GM21737 (cell line): ENCODE measurements at regions not wholly inside any gene's neighbourhood (a gene's known extent, or its start where the extent isn't known, plus 50 kb on each side); places are given as distances from the start of the nearest gene placed in this dataset.
"Not testable (repeated sequence)": the region's sequence is repeated elsewhere in the genome, so short reads cannot be mapped to it uniquely, and the experiment has no call there.

Experiments used
- ATAC-seq: cut with Tn5 transposase; IDR thresholded peaks from one replicate; pipeline ENCODE4 v1.9.1; 2021; ENCODE audit warnings: mild to moderate bottlenecking, moderate library complexity; ENCODE audit not compliant: unreplicated experiment

DNA sequence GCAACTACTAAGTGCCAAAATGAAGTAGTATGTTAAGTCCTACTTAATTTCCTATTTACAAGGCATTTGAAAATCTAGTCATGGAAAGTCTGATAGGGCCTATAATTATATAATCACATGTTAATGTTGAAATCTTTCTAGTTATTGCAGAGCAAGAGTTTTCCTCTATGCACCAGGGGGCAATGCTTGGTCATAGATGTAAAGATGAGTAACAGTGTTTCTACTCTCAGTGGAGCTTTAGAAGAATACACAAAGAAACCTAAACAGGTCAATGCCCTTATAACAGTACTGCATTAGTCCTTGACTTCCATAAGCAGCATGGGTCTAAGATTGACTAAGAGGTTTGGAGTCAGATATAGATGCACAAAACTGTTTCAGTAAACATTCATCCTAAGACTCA is 218.7 kb downstream of the KCTD12 start:
- no peak for ATAC-seq

- ATAC-seq: no peak
These were observed 222.4 kb downstream of the KCTD12 start for GRCh38 chr13:76663592-76664335.

- not testable (repeated sequence) for ATAC-seq
These were observed 227.1 kb downstream of the KCTD12 start for GRCh38 chr13:76659074-76659473.

DNA sequence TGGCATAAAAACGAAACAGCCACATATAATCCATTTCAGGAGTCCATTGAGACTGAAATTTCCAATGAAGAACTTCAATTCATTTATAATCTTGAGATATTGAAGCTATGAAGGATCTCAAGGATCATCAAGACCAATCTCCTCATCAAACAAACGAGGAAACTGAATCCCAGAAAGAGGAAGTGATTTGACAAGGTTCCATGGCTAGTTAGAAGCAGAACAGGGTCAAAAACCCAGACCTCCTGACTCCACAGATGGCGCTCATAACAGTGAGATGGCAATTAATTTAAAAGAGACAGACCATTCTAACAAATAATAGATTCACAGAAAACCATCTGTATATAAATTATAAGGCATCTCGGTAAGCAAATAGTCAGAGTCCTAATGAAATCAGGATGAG is 229.7 kb downstream of the KCTD12 start:
- ATAC-seq: no peak

DNA sequence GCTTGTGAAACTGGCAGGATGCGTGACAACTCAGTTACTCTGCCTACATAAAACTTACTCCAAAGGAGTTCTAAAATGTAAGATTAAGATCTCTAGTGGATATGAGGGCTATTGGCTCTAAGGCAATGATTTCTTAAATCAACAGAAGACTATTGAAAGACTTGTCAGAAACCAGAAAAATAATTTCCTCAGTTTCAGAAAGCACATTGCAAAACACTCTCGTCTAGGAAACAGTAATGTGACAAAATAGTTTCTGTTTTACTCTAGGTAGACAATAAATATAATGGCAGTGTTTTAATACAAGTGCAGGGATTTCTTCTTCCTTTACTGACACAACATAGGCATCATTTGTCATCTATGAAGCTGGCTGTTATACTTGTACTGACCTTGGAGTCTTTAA is 230.1 kb downstream of the KCTD12 start:
- ATAC-seq: no peak

DNA sequence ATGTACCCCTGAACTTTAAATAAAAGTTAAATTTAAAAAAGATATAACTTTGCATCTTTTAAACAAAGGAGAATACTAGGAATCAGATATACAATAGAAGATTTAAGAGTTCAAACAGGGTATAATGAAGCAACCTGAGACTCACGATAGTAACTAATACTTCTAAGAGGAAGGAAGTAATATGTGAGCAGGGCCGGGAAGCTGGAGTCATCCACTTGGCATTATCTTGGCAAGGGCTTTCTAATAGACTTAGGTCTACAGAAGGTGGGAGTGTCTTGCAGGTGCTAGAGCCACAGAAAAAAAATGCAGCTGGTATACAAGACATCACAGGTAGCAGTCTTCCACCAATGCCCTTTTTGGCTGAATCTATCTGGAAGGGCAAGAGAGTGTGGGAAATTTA is 231.9 kb downstream of the KCTD12 start:
- no peak for ATAC-seq

- no peak for ATAC-seq
These were observed 234.9 kb downstream of the KCTD12 start for GRCh38 chr13:76651286-76651685.

DNA sequence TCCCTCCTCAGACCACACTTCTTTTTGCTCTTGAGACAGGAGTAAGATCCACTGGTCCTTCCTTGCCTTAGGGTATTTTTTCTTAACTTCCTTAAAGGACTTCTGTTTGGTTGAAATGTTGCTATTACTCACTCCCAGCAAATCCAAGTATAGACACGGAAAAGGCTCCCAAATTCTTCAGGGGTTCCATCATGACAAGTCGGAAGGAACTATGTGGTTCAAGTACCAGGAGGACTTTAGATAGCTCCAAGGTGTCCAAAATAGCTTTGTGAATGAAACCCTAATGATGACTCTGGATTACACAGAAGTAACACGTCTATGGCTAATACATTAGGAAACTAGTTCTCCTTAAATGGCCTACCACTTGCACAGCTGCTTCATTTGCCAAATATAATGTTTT is 238.7 kb downstream of the KCTD12 start:
- no peak for ATAC-seq

DNA sequence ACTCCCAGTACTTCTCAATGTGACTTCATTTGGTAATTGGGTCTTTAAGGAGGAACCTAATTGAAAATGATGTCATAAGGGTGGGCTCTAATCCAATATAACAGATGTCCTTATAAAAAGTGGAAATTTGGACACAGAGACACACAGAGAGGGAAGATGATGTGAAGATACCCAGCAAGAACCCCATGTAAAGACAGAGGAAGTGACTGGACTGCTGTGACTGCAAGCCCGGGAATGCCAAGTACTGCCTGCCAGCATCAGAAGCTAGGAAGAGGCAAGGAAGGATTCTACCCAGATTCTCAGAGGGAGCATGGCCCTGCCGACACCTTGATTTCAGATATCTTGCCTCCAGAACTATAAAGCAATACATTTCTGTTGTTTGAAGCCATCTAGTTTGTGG is 239.3 kb downstream of the KCTD12 start:
- ATAC-seq: no peak

DNA sequence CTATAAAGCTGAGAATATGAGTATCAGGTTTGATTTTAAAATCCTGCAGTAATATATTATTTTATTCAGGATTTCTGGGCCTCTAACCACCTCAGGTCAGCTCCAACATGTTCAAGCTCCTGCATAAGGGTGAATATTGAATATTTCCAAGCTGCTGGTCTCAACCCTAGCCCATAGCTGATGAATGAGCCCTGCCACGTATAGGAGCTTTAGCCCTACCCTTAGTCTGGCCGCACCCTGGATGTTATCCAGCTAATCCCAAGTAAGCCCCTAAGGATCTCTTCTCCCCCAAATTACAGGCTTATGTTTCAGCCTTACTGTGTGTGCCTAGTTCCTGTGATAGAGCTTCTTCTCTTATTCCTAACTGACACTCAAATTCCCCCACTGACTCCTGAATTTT is 240.6 kb downstream of the KCTD12 start:
- no peak for ATAC-seq

- ATAC-seq: no peak
These were observed 241.3 kb downstream of the KCTD12 start for GRCh38 chr13:76644906-76645305.

DNA sequence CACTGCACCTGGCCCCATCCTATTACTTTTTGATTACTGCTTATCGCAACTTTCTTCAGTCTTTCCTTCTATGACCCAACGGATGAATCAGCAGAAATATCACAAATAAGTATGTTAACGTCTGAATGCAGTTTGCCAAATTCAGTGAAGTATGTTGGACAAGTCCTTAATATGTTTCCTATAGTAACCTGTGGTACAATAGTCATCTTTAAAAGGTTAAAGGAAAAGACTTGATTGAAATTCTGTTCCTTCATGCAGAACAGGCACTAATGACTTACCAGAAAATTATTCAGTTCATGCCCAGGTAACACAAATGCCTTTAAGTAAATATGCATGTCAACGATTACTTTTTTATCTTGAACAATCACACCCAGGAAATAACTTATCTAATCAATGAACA is 242.6 kb downstream of the KCTD12 start:
- no peak for ATAC-seq

- ATAC-seq: no peak
These were observed 245.1 kb downstream of the KCTD12 start for GRCh38 chr13:76641056-76641455.

DNA sequence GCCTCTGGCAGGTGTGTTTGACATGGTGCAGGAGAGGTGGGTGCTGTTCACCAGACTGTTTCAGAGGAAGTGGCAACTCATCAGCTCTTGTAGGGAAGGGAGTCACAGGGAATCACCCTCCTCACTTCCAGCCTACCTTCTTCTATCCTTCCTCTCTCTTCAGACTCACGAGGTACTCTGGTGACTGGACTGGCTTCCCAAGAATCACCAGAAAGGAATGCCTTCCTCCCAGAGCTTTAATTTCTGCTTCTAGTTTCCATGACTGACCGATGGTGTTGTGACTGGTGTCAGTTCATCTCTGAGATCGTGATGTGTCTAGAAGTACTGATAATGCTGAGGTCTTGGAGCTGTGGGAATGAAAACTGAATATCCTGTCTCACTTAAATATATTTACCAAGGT is 247.3 kb downstream of the KCTD12 start:
- no peak for ATAC-seq

GRCh38 chr13:76638181-76638580 is 248.0 kb downstream of the KCTD12 start:
- no peak for ATAC-seq

- no peak for ATAC-seq
These were observed 248.5 kb downstream of the KCTD12 start for GRCh38 chr13:76637641-76638141.

GRCh38 chr13:76636829-76637228 is 249.4 kb downstream of the KCTD12 start:
- ATAC-seq: no peak

DNA sequence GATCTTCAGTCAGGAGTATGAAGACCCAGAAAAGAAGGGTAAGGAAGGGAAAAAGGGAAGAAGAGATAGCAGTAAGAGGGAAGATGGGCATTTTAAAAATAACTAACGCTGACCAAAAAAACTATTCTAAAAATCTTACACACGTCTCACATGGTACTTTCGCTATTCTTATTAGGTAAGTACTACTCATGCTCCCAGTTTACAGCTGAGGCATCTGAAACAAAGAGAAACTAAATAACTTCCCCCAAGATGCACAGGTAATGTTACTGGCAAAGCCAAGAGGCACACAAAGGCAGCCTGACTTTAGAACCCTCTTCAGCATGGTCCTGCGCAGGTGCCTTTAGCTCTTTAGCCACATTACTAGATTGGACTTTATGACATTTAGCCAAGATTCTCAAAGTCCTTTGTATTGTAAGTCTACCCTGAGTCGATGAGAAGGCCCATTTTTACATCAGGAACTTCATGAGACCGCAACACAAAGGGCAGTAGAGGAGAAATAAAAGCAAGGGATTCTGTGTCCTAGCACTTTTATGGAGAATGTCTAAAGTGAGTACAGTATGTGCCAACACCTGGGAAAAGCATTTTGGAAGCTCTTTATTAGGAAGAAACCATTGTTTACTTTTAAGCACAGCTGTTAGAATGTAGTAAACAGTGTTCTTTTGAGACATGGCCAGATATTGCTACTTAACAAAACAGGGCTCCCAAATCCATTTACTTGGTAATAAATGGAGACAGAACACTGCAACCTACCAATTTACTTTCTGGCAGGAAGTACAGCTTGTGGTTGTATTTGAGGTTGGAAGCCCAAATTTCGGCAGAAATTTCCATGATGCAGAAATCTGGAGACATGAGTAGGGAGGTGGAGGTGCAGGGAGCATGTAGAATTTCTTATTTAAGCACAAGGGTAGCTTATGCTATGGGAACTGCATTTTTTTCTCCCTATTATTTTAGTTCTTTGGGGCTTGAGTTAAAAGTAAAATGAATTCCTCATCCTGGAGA is 250.7 kb downstream of the KCTD12 start:
- no peak for ATAC-seq

- no peak for ATAC-seq
These were observed 251.6 kb downstream of the KCTD12 start for GRCh38 chr13:76634431-76635191.

- no peak for ATAC-seq
These were observed 253.7 kb downstream of the KCTD12 start for GRCh38 chr13:76632401-76633044.
